ENCODE measurements at regions not wholly inside any gene's neighbourhood (a gene's known extent, or its start where the extent isn't known, plus 50 kb on each side); places are given as distances from the start of the nearest gene placed in this dataset.

- DNase-seq (ENCODE audit: low read depth): no peak
These were observed 416.0 kb downstream of the SHQ1 start for GRCh38 chr3:72432246-72432645.

- DNase-seq (ENCODE audit: low read depth): no peak
These were observed 418.5 kb downstream of the SHQ1 start for GRCh38 chr3:72429589-72430353.

- DNase-seq (ENCODE audit: low read depth): no peak
These were observed 419.4 kb downstream of the SHQ1 start for GRCh38 chr3:72428803-72429202.

- no peak for DNase-seq (ENCODE audit: low read depth)
These were observed 420.6 kb downstream of the SHQ1 start for GRCh38 chr3:72427624-72428023.

- DNase-seq (ENCODE audit: low read depth): no peak
These were observed 421.4 kb downstream of the SHQ1 start for GRCh38 chr3:72426618-72427397.

GRCh38 chr3:72423643-72424042, 424.6 kb downstream of the SHQ1 start:
- DNase-seq (ENCODE audit: low read depth): no peak

- no peak for DNase-seq (ENCODE audit: low read depth)
These were observed 426.5 kb downstream of the SHQ1 start for GRCh38 chr3:72421786-72422185.

GRCh38 chr3:72421126-72421525, 427.1 kb downstream of the SHQ1 start:
- no peak for DNase-seq (ENCODE audit: low read depth)

GRCh38 chr3:72418856-72419255, 429.4 kb downstream of the SHQ1 start:
- no peak for DNase-seq (ENCODE audit: low read depth)

GRCh38 chr3:72418244-72418643, 430.0 kb downstream of the SHQ1 start:
- no peak for DNase-seq (ENCODE audit: low read depth)

- no peak for DNase-seq (ENCODE audit: low read depth)
These were observed 433.7 kb downstream of the SHQ1 start for GRCh38 chr3:72414481-72415016.

- no peak for DNase-seq (ENCODE audit: low read depth)
These were observed 435.0 kb downstream of the SHQ1 start for GRCh38 chr3:72413228-72413627.

- no peak for DNase-seq (ENCODE audit: low read depth)
These were observed 435.8 kb downstream of the SHQ1 start for GRCh38 chr3:72412340-72412956.

- DNase-seq (ENCODE audit: low read depth): no peak
These were observed 436.4 kb downstream of the SHQ1 start for GRCh38 chr3:72411843-72412242.

- no peak for DNase-seq (ENCODE audit: low read depth)
These were observed 437.1 kb downstream of the SHQ1 start for GRCh38 chr3:72411126-72411525.

- DNase-seq (ENCODE audit: low read depth): no peak
These were observed 439.1 kb downstream of the SHQ1 start for GRCh38 chr3:72408983-72409779.

GRCh38 chr3:72407766-72408165, 440.5 kb downstream of the SHQ1 start:
- no peak for DNase-seq (ENCODE audit: low read depth)

GRCh38 chr3:72405943-72406566, 442.2 kb downstream of the SHQ1 start:
- DNase-seq (ENCODE audit: low read depth): no peak

- DNase-seq (ENCODE audit: low read depth): no peak
These were observed 447.2 kb downstream of the SHQ1 start for GRCh38 chr3:72401005-72401545.

- no peak for DNase-seq (ENCODE audit: low read depth)
These were observed 449.5 kb downstream of the SHQ1 start for GRCh38 chr3:72398781-72399180.

GRCh38 chr3:72397586-72397985, 450.7 kb downstream of the SHQ1 start:
- no peak for DNase-seq (ENCODE audit: low read depth)
